PC-9 (cell line): ENCODE measurements at regions not wholly inside any gene's neighbourhood (a gene's known extent, or its start where the extent isn't known, plus 50 kb on each side); places are given as distances from the start of the nearest gene placed in this dataset.

Experiments used
- CTCF ChIP-seq: fragments of 200-600 bp; sonication (generic); conservative IDR thresholded peaks from 2 replicates; pipeline ENCODE4 v1.6.1; 2017; ENCODE audit warnings: mixed run types, antibody characterized with exemption, mild to moderate bottlenecking, moderate library complexity
- EZH2 ChIP-seq: fragments of 200-600 bp; sonication (generic); IDR thresholded peaks from 2 replicates; pipeline ENCODE4 v1.8.0; 2017; ENCODE audit warnings: antibody characterized with exemption, low read depth

- no peak for TF ChIP-seq CTCF
- TF ChIP-seq EZH2, result no peak
Measured at GRCh38 chr5:16994565-16994964, 58.5 kb upstream of the MYO10 start.
